ENCODE measurements at regions not wholly inside any gene's neighbourhood (a gene's known extent, or its start where the extent isn't known, plus 50 kb on each side); places are given as distances from the start of the nearest gene placed in this dataset.

DNA sequence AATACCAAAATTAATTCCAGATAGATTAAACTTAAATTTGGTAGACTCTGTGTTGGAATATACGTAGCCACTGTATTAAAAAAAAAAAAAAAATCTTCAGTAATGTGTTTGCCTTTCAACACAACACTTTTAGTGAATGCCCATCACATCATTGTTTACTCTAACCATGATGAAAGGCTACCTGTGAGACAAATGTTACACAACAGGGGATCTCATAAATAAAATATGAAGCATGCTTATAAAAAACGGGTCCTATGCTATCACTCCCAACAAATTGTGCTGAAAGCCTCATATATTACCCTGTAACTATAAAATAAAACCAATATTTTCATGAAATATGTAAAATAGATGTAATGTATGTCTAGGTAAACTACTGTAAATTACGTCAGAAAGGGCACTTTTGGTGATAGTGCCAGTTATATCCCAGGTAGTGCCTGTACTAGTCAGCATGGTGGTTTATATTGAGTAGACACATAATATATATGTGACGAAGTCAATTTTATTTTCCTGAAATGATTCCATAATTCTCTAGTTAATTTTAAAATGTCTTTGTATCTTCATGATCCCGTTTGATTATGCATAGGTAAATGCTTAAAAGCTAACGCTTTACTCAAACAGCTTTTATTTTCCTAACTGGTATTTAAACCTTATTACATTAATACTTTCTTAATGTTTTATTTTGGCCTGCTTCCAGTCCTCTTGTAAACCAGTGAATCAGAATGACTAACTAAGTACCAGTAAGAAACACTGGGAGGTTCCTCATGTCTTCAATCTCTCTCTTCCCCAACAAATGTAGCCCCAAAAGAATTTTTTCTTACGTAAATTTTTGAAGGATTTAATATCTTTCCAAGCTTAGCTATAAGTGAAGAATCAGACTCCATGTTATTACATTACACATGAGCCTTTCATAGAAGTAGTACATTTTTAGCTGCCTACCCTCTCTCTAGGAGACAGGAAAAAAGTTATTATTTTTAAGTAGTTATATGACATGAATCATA is 420.3 kb downstream of the GABRG2 start:
- TF ChIP-seq, protein P1, sequence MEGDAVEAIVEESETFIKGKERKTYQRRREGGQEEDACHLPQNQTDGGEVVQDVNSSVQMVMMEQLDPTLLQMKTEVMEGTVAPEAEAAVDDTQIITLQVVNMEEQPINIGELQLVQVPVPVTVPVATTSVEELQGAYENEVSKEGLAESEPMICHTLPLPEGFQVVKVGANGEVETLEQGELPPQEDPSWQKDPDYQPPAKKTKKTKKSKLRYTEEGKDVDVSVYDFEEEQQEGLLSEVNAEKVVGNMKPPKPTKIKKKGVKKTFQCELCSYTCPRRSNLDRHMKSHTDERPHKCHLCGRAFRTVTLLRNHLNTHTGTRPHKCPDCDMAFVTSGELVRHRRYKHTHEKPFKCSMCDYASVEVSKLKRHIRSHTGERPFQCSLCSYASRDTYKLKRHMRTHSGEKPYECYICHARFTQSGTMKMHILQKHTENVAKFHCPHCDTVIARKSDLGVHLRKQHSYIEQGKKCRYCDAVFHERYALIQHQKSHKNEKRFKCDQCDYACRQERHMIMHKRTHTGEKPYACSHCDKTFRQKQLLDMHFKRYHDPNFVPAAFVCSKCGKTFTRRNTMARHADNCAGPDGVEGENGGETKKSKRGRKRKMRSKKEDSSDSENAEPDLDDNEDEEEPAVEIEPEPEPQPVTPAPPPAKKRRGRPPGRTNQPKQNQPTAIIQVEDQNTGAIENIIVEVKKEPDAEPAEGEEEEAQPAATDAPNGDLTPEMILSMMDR (IDR thresholded peaks at IDR 0.05; ENCODE audit: insufficient read depth, low read length, poor library complexity, severe bottlenecking): no peak
- no peaks in the 10 kb centered on the region for H3K27me3 ChIP-seq (ENCODE audit: control insufficient read depth, insufficient read depth, low read length)
- DNase-seq (ENCODE audit: low read depth): no peak
- no peaks in the 10 kb centered on the region for H3K36me3 ChIP-seq (ENCODE audit: control insufficient read depth, insufficient read depth, low read length)
- H3K4me3 ChIP-seq (ENCODE audit: low read depth, low read length): no peak overlapping the region

DNA sequence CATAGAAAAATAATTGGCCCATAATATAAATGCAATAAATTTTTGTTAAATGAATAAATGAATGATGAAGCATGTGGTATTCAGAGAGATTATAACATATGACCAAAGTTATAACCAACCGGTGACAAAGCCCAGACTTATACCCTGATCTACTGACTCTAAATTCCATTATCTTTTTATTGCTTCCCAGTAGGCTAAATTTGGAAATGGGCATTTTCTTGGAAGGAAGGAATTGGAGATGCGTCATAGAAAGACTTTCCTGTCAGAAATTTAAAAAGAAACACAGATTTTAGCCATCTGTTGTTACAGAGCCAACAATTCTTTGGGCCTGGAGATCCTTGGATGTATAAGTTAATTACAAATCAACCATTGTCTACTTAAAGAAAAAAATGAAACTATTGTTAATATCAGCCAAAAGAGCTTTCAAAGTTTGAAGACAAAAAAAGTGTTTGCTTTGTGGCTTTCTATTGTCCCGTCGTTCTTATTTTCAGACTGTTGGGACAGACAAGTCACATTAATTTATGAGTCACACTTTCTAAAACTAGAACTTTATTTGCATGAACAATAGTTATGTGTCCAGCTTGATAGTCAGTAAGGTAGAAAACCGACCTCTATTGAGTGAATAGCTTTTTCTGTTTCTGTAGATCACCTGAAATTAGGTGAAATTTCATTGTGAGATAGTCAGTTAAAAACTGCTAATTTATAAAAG is 428.7 kb downstream of the GABRG2 start:
- H3K27me3 ChIP-seq (ENCODE audit: control insufficient read depth, insufficient read depth, low read length): no peaks in the 10 kb centered on the region

DNA sequence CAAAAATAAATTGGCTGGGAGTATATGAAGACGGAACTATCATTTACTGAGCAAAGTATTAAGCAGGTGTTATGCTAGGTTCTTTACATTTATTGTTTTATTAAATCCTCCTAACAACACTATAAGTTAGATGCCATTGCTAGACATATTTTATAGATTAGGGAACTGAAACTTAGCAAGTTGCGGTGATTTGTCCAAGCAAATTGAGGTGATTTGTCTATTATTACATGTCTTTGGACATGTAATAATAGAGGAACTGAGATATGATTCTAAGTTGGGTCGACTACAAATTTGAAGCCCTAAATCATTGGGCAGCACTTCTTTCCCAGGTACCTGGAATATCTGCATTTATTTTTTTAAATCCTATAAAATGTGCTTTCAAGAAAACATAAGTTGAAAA is 429.9 kb downstream of the GABRG2 start:
- DNase-seq (ENCODE audit: low read depth): no peak
- H3K4me3 ChIP-seq (ENCODE audit: low read depth, low read length): no peak overlapping the region
- no peaks in the 10 kb centered on the region for H3K36me3 ChIP-seq (ENCODE audit: control insufficient read depth, insufficient read depth, low read length)
- TF ChIP-seq, protein P1 (IDR thresholded peaks at IDR 0.05; ENCODE audit: insufficient read depth, low read length, poor library complexity, severe bottlenecking): no peak
- no peaks in the 10 kb centered on the region for H3K27me3 ChIP-seq (ENCODE audit: control insufficient read depth, insufficient read depth, low read length)

More for the DNA sequence above, 428.7 kb downstream of the GABRG2 start:
- no peak for DNase-seq (ENCODE audit: low read depth)
- Histone ChIP-seq H3K4me3 (ENCODE audit: low read depth, low read length) (no peak overlapping the region), H3K36me3 (ENCODE audit: control insufficient read depth, insufficient read depth, low read length) (no peaks in the 10 kb centered on the region)
- TF ChIP-seq, protein P1 (IDR thresholded peaks at IDR 0.05; ENCODE audit: insufficient read depth, low read length, poor library complexity, severe bottlenecking): no peak

DNA sequence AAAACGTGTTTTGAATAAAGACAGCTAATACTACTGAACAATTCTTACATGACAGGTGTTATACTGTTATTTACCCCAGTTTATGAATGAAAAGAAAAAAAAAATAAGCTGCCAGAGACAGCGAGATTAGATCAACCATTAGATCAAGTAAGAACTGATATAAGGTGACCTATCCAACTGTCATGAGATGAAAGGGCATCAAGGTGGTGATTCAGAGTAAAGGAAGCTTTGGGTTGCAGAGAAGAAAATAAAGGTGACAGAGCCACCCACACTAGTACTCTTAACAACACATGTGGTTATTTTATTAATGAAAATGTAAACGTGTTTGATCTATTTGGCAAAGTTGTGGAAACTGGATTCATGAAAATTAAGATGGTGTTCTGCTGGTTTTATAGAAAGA is 435.2 kb downstream of the GABRG2 start:
- Histone ChIP-seq H3K4me3 (ENCODE audit: low read depth, low read length) (no peak overlapping the region), H3K36me3 (ENCODE audit: control insufficient read depth, insufficient read depth, low read length) (no peaks in the 10 kb centered on the region), H3K27me3 (ENCODE audit: control insufficient read depth, insufficient read depth, low read length) (no peaks in the 10 kb centered on the region)
- TF ChIP-seq, protein P1 (IDR thresholded peaks at IDR 0.05; ENCODE audit: insufficient read depth, low read length, poor library complexity, severe bottlenecking): no peak
- DNase-seq (ENCODE audit: low read depth): no peak

DNA sequence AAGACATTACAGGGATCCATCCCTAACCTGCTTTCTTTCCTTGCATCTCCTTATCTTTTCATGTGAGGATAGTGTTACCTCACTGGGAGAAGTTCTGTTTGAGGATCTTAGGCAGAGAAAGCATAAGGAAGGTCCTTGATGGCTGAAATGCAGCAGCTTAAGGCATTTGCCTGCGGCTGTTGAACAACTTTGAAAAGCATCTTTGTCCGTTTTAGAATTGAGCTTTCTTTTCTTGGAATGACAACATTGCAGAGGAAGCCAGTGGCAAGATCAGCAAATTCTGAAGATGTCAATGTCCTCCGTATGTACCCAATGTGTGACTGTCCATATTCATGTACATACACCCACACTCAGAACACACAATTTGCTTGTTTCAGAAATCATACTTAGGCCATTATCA is 436.2 kb downstream of the GABRG2 start:
- DNase-seq (ENCODE audit: low read depth): no peak
- no peak overlapping the region for H3K4me3 ChIP-seq (ENCODE audit: low read depth, low read length)
- TF ChIP-seq, protein P1 (IDR thresholded peaks at IDR 0.05; ENCODE audit: insufficient read depth, low read length, poor library complexity, severe bottlenecking): no peak
- H3K27me3 ChIP-seq (ENCODE audit: control insufficient read depth, insufficient read depth, low read length): no peaks in the 10 kb centered on the region
- H3K36me3 ChIP-seq (ENCODE audit: control insufficient read depth, insufficient read depth, low read length): no peaks in the 10 kb centered on the region
